ENCODE measurements at regions not wholly inside any gene's neighbourhood (a gene's known extent, or its start where the extent isn't known, plus 50 kb on each side); places are given as distances from the start of the nearest gene placed in this dataset.

DNA sequence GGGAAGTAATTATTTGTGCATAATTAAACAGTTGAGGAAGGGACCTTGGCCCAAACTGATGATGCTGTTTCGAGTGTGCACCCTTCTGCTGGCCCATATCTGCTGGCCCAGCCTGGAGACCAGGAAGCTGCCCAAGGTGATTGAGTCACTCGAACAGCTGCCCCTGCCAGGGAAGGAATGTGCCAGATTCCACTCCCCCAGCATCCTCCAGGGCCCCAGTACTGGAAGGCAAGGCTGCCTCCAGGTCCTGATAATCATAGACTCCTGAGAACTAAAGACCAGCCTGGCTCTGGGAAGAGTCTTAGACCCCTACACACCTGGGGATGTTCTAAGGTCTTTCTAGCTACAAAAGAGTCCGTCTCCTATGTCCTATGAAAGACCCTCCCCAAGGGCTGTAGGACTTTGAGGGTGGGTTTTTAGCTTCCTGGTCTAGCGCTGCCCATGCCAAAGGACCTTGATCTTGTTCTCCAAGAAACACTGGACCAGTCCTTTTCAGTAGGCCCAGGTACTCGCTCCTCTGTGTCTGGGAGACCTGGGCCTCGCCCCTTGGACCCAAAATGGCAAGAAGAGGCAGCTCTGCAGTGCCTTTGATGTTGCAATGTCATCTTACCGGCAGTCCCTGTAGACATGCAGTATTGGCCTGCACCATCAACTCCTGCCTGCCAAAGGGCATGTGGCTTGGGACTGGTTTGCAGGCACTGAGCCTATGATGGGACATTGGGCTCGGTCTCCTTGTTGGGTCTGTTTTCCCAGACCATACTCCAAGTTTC is 103.2 kb upstream of the GPR26 start:
- DNase-seq, result no peak

DNA sequence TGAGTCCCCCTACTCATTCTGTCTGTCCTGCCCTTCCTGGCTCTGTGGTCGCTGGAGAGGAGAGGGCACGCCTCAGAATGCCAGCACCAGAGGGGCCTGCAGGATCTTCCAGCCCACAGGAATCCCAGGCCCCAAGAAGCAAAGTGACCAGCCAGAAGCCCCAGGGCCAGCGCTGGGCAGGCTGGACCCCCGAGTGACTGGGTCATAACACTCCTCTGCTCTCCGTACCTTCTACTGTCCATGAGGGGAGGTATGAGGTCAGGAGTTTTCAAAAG is 102.6 kb upstream of the GPR26 start:
- no peak for DNase-seq

DNA sequence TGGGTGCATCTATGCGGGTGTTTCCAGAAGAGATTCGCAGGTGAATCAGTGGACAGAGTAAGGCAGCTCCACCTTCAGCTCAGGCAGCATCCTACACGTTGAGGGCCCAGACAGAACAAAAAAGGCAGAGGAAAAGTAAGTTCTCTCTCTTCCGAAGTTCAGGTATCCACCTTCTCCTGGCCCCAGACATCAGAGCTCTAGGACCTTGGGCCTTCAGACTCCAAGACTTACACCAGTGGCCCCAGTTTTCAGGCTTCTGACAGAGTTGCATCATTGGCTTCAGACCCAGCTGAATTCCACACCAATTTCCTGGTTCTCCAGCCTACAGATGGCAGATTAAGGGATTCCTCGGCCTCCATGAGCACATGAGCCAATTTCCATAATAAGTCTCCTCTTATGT is 102.2 kb upstream of the GPR26 start:
- no peak for DNase-seq

DNA sequence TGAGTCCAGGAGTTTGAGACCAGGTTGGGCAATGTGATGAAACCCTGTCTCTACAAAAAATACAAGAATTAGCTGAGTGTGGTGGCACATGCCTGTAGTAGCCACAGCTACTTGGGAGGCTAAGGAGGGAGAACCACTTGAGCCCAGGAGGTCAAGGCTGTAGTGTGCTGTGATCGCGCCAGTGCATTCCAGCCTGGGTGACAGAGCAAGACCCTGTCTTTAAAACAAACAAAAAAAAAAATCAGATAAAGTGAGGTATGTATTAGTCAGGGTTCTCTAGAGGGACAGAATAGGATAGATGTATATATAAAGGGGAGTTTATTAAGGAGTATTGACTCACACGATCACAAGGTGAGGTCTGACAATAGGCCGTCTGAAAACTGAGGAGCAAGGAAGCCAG is 101.5 kb upstream of the GPR26 start:
- DNase-seq, result no peak

DNA sequence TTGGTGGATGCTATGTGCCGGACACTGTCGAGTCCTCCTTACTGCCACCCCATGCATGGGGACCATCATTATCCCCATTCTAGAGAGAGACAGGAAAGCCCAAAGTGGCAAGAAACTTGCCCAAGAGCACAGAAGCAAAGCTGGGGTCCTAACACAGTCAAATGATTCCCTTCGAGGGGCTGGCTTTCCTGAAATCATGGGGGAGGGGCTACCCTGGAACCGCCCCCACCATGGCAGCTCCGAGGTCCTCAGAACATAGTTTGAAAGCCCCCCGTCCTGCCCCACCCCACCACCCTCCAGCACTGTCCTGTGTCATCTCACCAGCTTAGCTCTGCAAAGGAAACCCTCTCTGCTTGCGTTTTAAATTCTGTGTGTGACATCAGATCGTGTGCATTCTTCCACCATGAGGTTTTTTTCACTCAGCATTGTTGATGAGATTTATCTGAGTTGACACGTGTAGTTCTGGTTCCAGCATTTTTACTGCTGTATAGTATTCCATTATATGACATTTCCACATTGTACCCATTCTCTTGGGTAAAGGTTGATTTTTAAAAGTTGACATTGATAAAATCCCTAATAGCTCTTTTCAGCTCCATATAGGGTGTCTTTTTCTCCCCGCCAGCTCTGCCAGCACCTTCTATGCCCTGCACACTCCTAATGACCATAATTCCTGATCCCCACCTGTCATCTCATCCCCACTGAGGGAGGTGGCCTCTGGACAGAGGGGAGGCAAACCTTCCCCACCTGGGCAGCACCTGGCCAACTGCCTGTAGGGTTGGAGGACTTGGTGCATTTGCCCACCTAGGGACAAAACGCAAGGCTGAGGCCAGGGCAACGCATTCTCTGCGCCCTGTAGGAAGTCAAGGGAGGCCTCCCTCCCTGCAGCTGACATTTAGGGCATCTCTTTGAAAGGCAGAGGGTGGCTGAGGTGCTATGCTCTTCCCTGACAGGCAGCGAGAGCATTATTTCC is 100.2 kb upstream of the GPR26 start:
- no peak for DNase-seq

DNA sequence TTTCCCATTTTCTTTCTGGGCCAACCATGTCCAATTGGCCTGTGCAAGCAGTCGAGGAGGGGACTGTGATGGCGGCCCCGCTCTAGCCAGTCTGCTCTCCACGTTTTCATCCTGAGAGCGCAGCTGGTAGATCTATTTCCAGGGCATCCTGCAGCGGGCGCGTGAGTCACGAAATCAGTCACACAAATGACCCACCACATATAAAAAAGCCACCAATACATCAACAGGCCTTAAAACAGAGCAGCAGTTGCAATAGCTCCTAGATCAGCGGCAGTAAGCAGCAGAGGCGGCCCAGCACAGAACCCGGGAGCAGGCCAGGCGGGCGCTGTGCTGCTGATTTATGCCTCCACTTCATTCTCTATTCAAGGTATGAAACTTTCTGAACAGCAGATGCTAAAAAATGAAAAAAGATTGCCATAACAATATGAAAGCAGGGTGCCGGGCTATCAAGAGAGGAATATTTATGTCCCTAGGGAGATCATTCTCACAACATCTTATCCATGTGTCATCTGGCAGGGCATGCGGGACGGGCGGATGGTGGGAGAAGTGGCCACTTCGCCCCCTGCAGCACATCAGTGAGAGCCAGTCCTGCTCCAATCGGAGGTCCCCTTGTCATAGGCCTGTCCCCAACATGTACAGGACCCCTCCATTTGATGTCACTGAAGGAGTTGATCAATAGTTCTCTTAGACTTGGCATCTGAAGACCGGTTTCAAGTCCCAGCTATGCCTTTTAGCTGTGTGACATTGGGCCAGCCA is 98.0 kb upstream of the GPR26 start:
- no peak for DNase-seq

DNA sequence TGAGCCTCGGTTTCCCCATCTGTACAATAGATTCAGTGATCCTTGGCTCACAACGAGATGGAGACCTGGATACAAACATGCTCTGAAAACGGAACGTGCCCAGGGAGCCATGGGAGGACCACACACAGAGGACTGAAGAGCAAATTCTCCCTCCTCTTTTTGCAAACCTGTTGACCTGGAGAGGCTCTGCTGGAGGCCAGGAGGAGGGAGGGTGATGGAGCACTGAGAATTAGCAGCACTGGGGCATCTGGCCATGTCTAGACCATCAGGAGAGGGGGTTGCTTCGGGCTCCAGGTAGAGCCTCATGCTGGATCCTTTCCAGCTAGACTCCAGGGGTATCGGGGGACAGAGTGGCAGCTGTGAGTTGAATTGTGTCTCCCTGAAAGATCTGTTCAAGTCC is 97.4 kb upstream of the GPR26 start:
- DNase-seq, result no peak

DNA sequence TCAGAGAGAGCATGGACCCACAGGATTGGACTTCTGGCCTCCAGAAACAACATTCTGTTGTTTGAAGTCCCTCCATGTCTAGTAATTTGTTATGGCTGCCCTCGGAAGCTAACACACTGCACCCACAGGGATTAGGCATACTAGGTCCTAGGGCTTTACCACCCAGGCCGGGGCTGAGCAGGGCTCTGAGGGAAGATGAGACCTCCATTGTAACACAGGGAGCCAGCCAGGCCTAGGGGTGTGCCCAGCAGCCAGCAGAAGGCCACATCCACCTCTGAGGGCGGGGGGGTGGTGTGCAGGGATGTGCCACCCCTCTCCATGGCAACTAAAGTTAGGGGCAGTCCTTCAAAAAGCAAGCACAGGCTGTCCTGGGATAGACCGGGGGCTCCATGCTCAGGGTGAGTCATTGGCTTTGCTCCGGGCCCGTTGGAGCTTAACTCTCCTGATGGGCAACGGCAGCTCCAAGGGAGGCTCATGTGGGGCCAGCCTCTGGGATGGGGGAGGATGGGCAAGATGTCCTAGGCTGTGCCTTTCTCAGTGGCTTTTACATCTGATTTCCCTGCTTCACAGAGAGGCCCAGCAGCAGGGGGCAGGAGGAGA is 96.6 kb upstream of the GPR26 start:
- DNase-seq, result no peak

DNA sequence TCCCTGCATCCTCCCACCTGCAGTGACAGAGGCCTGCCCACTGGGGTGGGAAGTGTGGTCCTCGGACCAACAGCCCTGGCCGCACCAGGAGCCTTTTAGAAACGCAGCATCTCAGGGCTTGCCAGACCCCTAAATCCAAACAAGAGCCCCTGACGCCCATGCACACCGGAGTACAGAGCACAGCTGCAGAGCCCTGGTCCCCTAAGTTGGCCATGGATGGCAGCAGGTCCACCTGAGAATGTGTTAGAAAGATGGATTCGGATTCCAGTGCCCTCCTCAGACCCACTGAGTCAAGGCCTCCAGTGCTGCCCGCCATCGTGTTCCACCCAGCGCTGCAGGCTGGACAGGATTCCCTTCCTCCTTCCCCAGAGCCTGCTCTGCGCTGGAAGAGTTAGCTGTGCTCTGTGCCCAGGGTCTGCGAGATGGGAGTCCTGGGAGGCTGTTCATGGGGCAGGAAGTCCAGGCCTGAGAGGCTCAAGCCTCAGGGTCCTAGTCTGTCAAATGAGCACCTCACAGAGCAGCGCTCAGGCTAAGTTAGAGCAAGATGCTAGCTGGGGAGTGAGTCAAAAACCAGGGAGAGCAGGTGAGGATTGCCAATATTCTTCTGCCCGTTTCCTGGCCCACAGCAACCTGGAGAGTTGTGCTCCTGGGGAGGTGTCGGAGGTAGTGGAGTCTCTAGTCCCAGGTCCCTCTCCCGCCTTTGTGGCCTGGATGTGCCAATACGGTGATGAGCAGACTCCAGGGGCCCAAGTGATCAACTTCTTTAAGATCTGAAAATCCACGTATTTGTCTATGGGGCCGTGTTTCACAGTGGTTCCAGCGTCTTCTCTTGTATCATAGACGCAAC is 95.9 kb upstream of the GPR26 start:
- DNase-seq, result no peak

DNA sequence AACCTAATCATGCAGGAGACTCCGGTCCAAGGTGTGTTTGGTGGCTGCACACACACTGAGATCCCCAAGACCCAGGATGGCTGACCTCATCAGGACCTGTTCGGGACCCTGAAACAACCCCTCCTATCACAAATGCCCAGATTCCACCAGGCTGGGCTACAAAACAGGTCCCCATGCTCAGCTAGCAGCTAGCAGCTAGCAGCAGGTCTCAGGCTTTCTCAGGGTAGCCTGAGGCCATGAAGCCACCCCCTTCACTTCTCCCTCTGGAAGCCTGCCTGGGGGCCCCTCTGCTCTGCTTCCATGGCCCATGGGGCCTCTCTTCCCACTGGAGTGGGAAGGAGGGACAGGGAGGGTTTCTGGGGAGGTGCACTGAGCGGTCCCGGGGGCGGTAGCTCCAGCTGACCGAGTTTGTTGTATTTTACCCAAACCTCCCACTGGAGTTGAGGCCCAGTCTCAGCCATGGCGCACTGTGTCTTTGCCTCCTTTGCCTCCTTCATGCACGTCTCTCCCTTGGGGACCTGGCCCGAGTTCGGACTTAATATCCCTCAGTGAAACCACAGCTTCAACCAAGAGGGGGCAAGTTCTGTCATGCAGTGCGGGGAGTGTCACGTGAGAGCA is 95.1 kb upstream of the GPR26 start:
- no peak for DNase-seq

DNA sequence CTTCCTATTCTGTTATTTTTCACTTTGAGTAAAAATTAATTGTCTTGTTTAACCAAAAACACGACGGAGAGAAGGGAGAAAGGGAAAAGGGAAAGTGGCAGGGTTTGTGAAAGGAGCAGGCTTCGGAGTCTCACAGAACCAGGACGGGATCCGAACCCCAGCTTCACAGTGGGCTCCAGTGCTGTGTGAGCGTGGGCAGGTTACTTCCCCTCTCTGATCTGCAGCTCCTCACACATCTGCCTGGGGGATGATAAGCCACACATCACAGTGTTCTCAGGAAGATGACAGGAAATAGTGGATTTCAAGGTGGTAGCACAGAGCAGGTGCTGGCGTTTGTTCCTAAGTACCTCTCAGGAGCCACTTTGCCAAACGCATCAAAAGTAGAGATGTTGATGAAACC is 94.2 kb upstream of the GPR26 start:
- DNase-seq, result no peak

DNA sequence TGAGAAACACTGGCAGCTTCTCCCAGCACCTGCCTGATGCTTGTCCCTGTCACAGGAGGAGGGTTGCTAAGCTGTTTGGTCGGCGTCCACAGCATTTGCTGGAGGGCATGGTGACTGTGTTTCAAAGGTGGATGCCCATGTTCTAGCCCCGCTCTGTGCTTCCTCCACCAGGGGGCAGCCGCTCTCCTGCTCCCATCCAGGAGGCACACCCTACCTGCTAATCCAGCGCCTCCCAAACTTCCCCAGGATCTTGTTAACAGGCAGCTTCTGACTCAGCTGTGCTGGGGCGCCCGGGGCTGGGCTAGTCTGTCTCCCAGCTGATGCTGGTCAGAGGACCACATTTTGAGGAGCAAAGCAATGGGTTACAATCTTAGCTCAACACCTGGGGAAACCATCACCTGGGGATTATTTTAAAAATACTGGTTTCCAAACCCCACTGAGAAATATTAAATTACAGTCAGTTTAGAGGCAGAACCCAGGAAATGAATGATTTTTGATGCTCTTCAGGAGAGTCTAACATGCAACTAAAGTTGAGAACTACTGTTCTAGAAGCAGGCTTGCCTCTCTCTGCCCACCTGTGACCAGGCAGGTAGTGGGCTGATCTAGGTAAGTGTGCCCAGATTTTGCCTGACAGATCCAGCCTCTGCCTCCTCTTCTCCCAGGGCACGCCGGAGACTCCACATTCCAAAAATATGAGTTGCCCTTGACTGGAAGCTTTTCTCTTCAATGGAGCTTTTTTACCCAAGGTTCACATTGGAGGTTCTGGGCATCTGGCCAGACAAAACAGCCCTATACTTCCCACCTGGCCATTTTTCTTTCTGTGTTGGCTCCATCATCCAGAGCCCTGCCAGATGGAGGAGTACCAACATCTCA is 92.7 kb upstream of the GPR26 start:
- DNase-seq, result no peak

DNA sequence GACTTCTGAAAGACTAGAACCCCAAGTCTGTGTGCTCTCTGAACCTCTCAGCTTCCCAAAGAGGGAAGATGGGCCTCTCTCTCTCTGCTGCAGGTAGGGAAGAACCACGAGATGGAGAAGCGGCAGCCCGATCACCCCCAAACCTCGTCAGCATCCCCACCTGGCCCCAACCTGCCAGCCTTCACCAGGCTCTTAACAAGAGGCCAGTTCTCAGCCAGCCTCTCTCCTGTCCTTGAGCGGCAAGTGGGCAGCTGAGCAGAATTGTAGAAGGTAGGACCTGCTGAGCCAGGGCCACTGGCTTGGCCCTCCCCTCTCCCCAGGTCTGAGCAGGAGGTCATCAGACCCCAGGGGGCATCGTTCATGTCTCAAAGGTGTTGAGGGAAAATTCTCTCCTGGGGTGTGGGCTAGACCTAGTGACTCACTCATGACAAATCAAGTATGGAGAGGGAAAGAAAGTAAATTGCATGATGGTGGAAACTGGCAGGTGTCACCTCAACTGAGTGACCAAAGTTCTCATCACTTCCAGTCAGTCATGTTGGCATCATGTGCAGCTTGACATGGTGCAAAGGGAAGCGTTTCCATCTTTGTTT is 92.0 kb upstream of the GPR26 start:
- DNase-seq, result no peak

DNA sequence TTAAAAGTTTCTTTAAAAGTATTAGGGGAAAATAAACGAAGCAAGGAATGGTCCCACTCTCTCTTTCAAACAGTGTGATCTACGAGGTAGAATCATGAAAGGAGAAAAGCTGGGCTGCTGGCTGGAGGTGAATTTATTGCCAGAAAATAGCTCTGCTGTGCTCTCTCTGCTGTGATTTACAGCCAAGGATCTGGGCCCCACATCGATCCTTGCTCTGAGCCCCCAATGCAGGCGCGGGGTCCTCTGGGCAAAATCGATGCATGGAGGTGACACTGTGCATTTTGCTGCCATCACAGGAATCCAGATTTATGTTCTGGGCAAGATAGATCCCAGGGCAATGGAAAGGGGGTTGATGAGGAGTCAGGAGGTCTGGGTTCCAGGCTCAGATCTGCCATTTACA is 91.0 kb upstream of the GPR26 start:
- no peak for DNase-seq

DNA sequence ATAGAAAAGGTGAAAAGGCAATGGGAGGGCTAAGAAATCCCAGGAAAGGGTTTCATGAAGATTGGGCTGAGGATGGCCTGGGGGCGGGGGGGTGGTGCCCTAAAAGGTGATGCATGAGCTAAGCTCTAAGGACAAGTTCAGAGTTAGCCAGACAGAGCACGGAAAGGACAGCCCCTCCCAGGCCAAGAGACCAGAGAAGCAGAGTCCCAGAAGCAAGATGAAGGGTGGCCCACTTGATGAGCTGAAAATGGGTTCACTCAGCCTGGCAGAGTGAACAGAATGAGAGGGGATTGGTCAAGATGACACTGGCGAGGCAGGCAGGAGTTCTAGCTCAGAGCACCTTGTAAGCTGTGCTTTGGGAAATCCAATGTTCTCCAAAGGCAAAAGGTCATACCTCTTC is 89.4 kb upstream of the GPR26 start:
- no peak for DNase-seq

DNA sequence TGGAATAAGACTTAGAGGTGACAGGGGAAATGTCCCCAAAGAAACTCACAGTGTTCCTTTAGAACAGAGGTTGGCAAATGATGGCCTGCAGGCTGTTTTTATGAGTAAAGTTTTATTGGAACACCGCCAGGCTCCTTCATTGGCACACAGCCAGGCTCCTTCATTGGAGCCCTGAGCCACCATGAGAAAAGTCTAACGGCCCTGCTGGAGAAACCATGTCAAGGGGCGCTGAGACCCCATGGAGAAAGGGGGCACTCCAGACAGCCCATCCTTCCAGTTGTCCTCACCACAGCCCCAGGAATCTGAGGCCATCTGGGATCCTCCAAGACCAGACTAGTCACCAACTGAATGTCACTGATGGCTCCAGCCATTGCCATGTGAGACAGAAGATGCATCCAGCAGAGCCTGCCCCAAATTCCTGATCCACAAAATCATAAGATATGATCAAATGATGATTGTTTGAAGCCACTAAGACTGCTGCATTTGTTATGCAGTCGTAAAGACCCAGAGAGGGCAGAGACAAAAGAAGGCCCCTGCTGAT is 88.2 kb upstream of the GPR26 start:
- no peak for DNase-seq

DNA sequence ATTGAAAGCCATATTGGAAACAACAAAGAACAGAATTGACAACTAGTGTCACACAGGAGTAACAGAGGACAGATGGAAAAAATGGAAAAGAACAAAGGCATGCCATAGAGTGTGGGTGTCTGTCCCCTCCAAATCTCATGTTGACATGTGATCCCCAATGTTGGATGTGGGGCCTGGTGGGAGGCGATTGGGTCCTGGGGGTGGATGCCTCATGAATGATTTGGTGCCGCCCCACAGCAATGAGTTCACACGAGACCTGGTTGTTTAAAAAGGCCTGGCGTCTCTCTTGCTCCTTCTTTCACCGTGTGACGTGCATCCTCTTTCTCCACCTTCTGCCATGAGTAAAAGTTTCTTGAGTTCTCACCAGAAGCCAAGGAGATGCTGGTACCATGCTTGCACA is 87.4 kb upstream of the GPR26 start:
- no peak for DNase-seq

DNA sequence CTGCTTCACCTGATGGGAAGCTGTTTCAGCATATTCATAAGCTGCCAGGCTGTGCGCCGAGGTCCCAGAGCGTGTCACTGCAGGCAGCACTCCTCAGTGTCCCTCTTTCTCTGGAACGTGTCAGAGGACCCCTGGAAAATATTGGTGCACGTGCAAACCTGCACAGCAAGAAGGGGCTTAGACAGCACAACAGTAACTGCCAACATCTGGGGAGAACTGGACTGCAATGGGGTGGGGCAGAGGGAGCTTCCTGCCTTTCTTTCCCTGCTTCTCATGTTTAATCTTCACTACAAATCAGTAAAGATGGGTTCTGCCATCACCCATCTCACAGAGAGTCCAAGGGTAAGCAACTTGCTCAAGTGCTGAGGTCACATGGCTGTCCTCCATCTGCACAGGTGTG is 86.5 kb upstream of the GPR26 start:
- DNase-seq, result no peak

DNA sequence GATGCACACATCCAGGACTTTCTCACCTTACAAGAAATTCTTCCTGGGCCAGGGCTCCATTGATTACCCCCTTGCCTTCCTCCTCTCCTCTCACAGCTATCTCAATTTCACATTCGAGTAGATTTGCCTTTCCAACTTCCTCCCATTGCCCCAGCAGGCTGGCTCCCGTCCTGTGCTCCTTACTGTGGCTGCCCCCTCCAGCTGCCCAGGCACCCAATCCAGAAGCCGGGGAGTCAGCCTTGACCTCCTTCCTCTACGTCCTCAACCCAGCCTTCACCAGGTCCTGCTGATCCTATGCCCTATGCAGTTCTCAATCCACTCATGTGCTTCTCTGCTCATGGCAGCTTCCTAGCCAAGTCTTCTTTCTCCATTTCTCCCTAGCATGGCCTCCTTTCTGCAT is 85.7 kb upstream of the GPR26 start:
- DNase-seq, result no peak

DNA sequence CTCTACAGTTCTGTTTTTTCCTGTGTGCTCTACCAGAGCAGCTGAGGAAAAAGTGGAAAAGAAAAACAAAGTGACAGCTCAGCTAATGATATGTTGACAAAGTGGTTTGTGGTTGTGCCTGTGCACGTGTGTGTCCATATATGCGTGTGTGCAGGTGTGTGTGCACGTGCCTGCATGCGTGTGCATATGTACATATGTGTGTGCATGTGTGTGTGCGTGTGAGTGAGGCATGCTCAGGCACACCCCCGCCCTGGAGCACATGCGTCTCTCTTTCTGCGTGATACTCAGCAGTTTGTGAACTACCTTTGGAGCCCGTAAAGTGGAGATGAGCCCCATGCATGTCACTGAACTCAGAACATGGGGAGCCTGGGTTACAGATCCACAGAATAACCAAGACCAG is 84.5 kb upstream of the GPR26 start:
- no peak for DNase-seq
